ENCODE measurements at regions not wholly inside any gene's neighbourhood (a gene's known extent, or its start where the extent isn't known, plus 50 kb on each side); places are given as distances from the start of the nearest gene placed in this dataset.

DNA sequence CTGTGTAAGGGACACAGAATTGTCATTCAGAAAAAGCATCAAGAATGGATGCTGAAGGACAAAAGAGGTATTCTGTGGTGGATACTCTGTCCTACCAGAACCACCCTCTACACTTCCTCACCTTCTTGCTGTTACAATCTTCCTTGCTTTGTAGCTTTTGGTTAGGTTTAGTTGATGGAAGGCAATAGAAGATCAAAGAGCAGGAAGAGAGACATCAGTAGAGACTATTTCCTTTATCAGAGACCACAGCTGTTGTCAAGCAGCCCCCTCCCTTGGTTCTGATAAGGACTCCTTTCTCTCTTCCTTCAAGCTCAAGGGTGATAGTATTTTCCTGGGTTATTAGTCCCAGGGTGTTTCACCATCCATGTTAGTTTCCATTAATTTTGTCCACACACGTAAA lies 84.7 kb upstream of the ALCAM start:
- Histone ChIP-seq H3K27me3 (no peaks in the 10 kb centered on the region), H3K27ac (no peak overlapping the region), H3K4me3 (no peak overlapping the region), H3K9me3 (ENCODE audit: low read depth) (no peaks in the 10 kb centered on the region), H3K4me1 (ENCODE audit: insufficient read depth) (no peaks in the 10 kb centered on the region), H3K79me2 (no peaks in the 10 kb centered on the region), H2AFZ (no peak overlapping the region), H3K9me2 (replicated peaks; ENCODE audit: insufficient read depth) (no peaks in the 10 kb centered on the region), H4K20me1 (ENCODE audit: insufficient read depth, poor library complexity, severe bottlenecking) (no peaks in the 10 kb centered on the region), H3K36me3 (replicated peaks; ENCODE audit: insufficient read depth, low read depth) (no peaks in the 10 kb centered on the region), H3K4me2 (no peak overlapping the region)
- TF ChIP-seq, protein P1, sequence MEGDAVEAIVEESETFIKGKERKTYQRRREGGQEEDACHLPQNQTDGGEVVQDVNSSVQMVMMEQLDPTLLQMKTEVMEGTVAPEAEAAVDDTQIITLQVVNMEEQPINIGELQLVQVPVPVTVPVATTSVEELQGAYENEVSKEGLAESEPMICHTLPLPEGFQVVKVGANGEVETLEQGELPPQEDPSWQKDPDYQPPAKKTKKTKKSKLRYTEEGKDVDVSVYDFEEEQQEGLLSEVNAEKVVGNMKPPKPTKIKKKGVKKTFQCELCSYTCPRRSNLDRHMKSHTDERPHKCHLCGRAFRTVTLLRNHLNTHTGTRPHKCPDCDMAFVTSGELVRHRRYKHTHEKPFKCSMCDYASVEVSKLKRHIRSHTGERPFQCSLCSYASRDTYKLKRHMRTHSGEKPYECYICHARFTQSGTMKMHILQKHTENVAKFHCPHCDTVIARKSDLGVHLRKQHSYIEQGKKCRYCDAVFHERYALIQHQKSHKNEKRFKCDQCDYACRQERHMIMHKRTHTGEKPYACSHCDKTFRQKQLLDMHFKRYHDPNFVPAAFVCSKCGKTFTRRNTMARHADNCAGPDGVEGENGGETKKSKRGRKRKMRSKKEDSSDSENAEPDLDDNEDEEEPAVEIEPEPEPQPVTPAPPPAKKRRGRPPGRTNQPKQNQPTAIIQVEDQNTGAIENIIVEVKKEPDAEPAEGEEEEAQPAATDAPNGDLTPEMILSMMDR (IDR thresholded peaks at IDR 0.05; ENCODE audit: poor library complexity) = no peak
- TF ChIP-seq EZH2phosphoT487 (IDR thresholded peaks at IDR 0.05; ENCODE audit: low read depth, severe bottlenecking, unreplicated experiment) (no peak), EZH2 (IDR thresholded peaks at IDR 0.05; ENCODE audit: borderline replicate concordance) (no peak)
- DNase-seq (ENCODE audit: low spot score) = no peak
- WGBS (ENCODE audit: low lambda C conversion rate, missing lambda C conversion rate) = 80% methylated on average over 1 of the region's 1 CpG

DNA sequence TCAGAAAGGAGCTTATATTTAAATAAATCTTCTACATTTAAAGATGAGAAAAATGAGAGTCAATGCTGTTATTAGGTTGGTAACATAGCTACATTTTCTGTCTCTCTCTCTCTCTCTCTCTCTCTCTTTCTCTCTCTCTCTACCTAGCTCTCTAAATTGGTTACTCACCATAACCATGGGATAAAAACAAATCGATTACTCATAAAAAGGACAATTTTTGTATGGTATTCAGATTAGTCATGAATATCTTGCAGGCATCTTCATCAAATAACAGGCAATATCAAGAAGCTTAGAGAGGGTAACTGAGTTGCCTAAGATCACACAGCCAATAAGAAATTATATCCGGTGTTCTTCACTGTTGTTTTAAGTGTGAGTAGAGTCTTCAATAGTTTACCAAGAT lies 81.8 kb upstream of the ALCAM start:
- WGBS (ENCODE audit: low lambda C conversion rate, missing lambda C conversion rate) = 67% methylated on average over 2 of the region's 2 CpGs
- no peak overlapping the region for H3K4me2 ChIP-seq
- no peak overlapping the region for H2AFZ ChIP-seq
- no peaks in the 10 kb centered on the region for H3K4me1 ChIP-seq (ENCODE audit: insufficient read depth)
- H3K27me3 ChIP-seq = no peaks in the 10 kb centered on the region
- H4K20me1 ChIP-seq (ENCODE audit: insufficient read depth, poor library complexity, severe bottlenecking) = no peaks in the 10 kb centered on the region
- no peak for DNase-seq (ENCODE audit: low spot score)
- H3K4me3 ChIP-seq = no peak overlapping the region
- H3K9me2 ChIP-seq (replicated peaks; ENCODE audit: insufficient read depth) = no peaks in the 10 kb centered on the region
- H3K79me2 ChIP-seq = no peaks in the 10 kb centered on the region
- TF ChIP-seq, protein P1 (IDR thresholded peaks at IDR 0.05; ENCODE audit: poor library complexity) = no peak
- TF ChIP-seq EZH2phosphoT487 (IDR thresholded peaks at IDR 0.05; ENCODE audit: low read depth, severe bottlenecking, unreplicated experiment) (no peak), EZH2 (IDR thresholded peaks at IDR 0.05; ENCODE audit: borderline replicate concordance) (no peak)
- no peak overlapping the region for H3K27ac ChIP-seq
- H3K36me3 ChIP-seq (replicated peaks; ENCODE audit: insufficient read depth, low read depth) = no peaks in the 10 kb centered on the region
- H3K9me3 ChIP-seq (ENCODE audit: low read depth) = no peaks in the 10 kb centered on the region

DNA sequence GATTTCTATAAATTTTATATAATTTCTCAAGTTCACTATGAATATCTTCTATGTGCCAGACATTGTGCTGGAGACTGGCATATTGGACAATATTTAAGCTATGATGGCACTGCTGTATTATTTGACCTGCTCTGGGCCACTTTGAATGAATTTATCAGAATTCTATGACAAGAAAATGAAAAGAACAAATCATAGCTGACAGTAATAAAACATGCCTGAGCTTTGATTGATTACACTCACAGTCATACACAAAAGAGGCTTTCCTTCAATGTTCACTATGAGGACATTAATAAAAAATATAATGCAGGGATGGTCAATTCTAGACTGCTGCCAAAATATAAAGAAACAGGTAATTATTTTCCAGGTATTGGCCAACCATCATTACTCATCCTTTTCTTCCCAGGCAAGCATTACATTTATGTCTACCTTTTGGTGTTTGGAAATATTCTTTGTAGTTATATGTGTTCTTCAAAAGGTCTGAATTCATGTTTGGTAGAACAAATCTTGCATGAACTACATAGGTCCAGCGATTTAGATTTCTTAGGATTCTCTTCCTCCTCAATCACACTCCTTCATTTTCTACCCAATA lies 81.0 kb upstream of the ALCAM start:
- no peaks in the 10 kb centered on the region for H3K27me3 ChIP-seq
- WGBS (ENCODE audit: low lambda C conversion rate, missing lambda C conversion rate) = 93% methylated on average over 1 of the region's 1 CpG

More for the DNA sequence above, 81.0 kb upstream of the ALCAM start:
- H3K4me1 ChIP-seq (ENCODE audit: insufficient read depth) = no peaks in the 10 kb centered on the region
- TF ChIP-seq, protein P1 (IDR thresholded peaks at IDR 0.05; ENCODE audit: poor library complexity) = no peak
- TF ChIP-seq EZH2phosphoT487 (IDR thresholded peaks at IDR 0.05; ENCODE audit: low read depth, severe bottlenecking, unreplicated experiment) (no peak), EZH2 (IDR thresholded peaks at IDR 0.05; ENCODE audit: borderline replicate concordance) (no peak)
- H3K36me3 ChIP-seq (replicated peaks; ENCODE audit: insufficient read depth, low read depth) = no peaks in the 10 kb centered on the region
- H2AFZ ChIP-seq = no peak overlapping the region
- no peak overlapping the region for H3K4me2 ChIP-seq
- H3K79me2 ChIP-seq = no peaks in the 10 kb centered on the region
- no peak overlapping the region for H3K4me3 ChIP-seq
- no peak for DNase-seq (ENCODE audit: low spot score)
- no peaks in the 10 kb centered on the region for H3K9me2 ChIP-seq (replicated peaks; ENCODE audit: insufficient read depth)
- H3K9me3 ChIP-seq (ENCODE audit: low read depth) = no peaks in the 10 kb centered on the region
- no peaks in the 10 kb centered on the region for H4K20me1 ChIP-seq (ENCODE audit: insufficient read depth, poor library complexity, severe bottlenecking)
- no peak overlapping the region for H3K27ac ChIP-seq
